A172 (cell line): ENCODE measurements at regions not wholly inside any gene's neighbourhood (a gene's known extent, or its start where the extent isn't known, plus 50 kb on each side); places are given as distances from the start of the nearest gene placed in this dataset.

Experiments used
- DNase-seq: peaks from one replicate; pipeline ENCODE4 v3.0.0-alpha.2; 2015; ENCODE audit warnings: low spot score

GRCh38 chr13:107392205-107392604 lies 823.1 kb downstream of the LIG4 start:
- DNase-seq: no peak

- no peak for DNase-seq
These were observed 819.6 kb upstream of the ARGLU1 start for GRCh38 chr13:107387525-107387924.

- no peak for DNase-seq
These were observed 811.6 kb upstream of the ARGLU1 start for GRCh38 chr13:107379407-107380155.

- no peak for DNase-seq
These were observed 808.6 kb upstream of the ARGLU1 start for GRCh38 chr13:107376341-107377125.

- DNase-seq: no peak
These were observed 807.9 kb upstream of the ARGLU1 start for GRCh38 chr13:107375701-107376340.

- DNase-seq: no peak
These were observed 806.1 kb upstream of the ARGLU1 start for GRCh38 chr13:107374038-107374437.

GRCh38 chr13:107373551-107373950 lies 805.6 kb upstream of the ARGLU1 start:
- DNase-seq: peak; percentile 60

- peak; percentile 13 for DNase-seq
These were observed 802.3 kb upstream of the ARGLU1 start for GRCh38 chr13:107370015-107370785.

- peak; percentile 20 for DNase-seq
These were observed 799.3 kb upstream of the ARGLU1 start for GRCh38 chr13:107367258-107367657.

- peak; percentile 7 for DNase-seq
These were observed 797.7 kb upstream of the ARGLU1 start for GRCh38 chr13:107365466-107366215.

GRCh38 chr13:107364658-107365057 lies 796.7 kb upstream of the ARGLU1 start:
- DNase-seq: no peak

GRCh38 chr13:107361666-107362065 lies 793.7 kb upstream of the ARGLU1 start:
- no peak for DNase-seq

GRCh38 chr13:107360010-107360409 lies 792.1 kb upstream of the ARGLU1 start:
- DNase-seq: no peak

GRCh38 chr13:107358866-107359265 lies 790.9 kb upstream of the ARGLU1 start:
- no peak for DNase-seq

- peak; percentile 80 for DNase-seq
These were observed 783.4 kb upstream of the ARGLU1 start for GRCh38 chr13:107351305-107351704.

GRCh38 chr13:107348925-107349324 lies 781.0 kb upstream of the ARGLU1 start:
- DNase-seq: no peak

- DNase-seq: no peak
These were observed 780.5 kb upstream of the ARGLU1 start for GRCh38 chr13:107348471-107348870.

GRCh38 chr13:107347641-107348369 lies 779.9 kb upstream of the ARGLU1 start:
- DNase-seq: no peak

- no peak for DNase-seq
These were observed 774.8 kb upstream of the ARGLU1 start for GRCh38 chr13:107342747-107343146.

GRCh38 chr13:107339209-107339608 lies 771.3 kb upstream of the ARGLU1 start:
- peak; percentile 27 for DNase-seq
